Activated naive CD8-positive, alpha-beta T cell treated with anti-CD3 and anti-CD28 coated beads, Interleukin-2, amount 50 U/mL, for 16 hours (primary cell): ENCODE measurements at regions not wholly inside any gene's neighbourhood (a gene's known extent, or its start where the extent isn't known, plus 50 kb on each side); places are given as distances from the start of the nearest gene placed in this dataset.
"Not testable (repeated sequence)": the region's sequence is repeated elsewhere in the genome, so short reads cannot be mapped to it uniquely, and the experiment has no call there.

Experiments used
- DNase-seq: peaks from one replicate; pipeline ENCODE4 v3.0.0-alpha.2; 2020; ENCODE audit warnings: low read depth, low spot score

- DNase-seq = no peak
These were observed 163.0 kb upstream of the KRR1 start for GRCh38 chr12:75674393-75674792.

DNA sequence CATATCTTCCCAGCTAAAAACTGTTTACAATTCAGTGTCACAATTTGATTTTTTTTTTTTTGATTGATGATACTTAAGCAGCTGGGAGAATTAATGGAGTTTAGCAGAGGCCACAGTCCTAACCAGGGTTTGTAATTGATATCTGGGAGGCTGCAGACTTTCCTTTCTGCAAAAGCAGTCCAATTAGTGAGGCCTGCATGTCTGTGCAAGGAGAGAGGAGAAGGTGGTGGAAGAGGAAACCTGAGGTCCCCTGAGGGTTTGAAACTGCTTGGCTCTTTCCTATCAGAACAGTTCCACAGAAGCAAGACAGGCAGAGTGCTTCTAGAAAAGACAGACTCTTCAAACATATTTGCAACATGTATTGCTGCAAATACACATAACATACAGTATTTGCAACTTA is 160.8 kb upstream of the KRR1 start:
- DNase-seq = no peak

- DNase-seq = no peak
These were observed 158.8 kb upstream of the KRR1 start for GRCh38 chr12:75670216-75670615.

- DNase-seq = no peak
These were observed 155.5 kb upstream of the KRR1 start for GRCh38 chr12:75666939-75667334.

- DNase-seq = no peak
These were observed 154.9 kb upstream of the KRR1 start for GRCh38 chr12:75666126-75666938.

DNA sequence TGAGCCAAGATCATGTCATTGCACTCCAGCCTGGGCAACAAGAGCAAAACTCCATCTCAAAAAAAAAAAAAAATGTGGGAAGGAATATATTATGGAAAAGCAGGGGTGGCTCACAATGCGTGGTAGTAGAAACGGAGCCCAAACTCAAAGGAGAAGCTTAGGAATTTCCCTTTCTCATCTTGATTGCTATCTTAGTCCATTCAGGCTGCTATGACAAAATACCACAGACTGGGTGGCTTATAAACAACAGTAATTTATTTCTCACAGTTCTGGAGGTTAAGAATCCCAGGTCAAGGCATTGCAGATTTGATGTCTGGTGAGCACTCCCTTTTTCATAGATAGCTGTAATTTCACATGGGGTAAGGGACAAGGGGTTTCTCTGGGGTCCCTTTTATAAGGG is 153.8 kb upstream of the KRR1 start:
- no peak for DNase-seq

- no peak for DNase-seq
These were observed 151.2 kb upstream of the KRR1 start for GRCh38 chr12:75662511-75663159.

DNA sequence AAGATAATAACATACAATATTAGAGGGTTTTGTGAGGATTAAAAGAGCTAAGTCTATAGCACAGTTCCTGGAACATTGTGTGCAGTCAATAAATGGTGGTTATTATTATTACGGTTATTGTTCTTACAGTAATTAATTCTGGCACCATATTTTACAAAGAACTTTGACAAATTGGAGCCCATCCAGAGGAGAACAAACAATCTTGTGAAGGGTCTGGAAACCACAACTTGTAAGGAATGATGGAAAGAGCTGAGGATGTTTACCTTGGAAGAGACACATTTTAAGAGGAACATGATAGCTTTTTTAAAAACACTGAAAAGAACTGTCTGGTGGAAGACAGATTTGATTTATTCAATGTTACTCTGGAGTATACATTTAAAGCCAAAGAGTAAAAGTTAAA is 150.5 kb upstream of the KRR1 start:
- DNase-seq = no peak

DNA sequence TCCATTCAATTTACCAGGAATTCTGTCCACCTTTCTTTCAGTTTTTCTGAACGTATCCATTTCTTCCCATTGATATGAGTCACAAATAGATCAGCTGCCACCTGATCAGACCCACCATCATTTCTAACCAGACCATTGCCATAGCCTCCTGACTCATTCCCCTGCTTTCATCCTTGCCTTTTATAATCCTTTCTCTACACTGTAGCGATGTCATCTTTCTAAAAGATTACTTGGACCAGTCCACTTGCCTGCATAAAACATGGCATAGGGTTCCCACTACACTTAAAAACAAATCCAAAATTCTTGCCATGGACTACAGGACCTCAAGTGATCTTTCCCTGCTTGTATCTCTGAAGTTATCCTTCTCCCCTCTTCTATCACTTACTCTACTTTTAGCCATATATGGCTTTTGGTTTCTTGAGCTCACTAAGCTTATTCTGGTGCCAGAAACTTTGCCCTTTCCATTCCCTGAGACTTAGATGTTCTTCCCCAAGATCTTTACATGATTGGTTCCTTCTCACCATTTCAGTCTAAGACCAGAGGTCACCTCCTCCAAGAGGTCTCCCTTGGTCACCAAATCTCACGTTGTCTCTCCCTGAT is 149.5 kb upstream of the KRR1 start:
- DNase-seq = no peak

DNA sequence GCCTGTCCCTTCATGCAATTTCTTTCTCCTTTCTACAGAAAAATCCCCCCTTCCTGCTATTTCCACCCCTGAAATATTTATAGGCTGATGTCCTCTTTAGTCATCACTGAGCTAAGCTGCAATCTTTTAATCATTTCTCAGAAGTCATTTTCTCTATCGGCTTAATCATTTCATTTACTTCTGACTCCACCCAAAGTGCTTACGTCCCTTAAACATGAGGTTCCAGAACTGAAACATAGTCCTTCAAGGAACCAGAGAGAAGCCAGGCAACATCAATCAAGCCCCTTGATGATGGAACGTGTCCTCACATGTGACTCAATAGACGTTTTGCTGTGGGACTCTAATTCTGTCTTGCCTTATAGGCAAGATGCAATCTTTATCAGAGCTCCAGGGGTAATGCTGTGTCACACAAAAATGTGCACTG is 148.7 kb upstream of the KRR1 start:
- no peak for DNase-seq

- no peak for DNase-seq
These were observed 147.8 kb upstream of the KRR1 start for GRCh38 chr12:75658901-75659823.

GRCh38 chr12:75658286-75658685 is 146.9 kb upstream of the KRR1 start:
- no peak for DNase-seq

DNA sequence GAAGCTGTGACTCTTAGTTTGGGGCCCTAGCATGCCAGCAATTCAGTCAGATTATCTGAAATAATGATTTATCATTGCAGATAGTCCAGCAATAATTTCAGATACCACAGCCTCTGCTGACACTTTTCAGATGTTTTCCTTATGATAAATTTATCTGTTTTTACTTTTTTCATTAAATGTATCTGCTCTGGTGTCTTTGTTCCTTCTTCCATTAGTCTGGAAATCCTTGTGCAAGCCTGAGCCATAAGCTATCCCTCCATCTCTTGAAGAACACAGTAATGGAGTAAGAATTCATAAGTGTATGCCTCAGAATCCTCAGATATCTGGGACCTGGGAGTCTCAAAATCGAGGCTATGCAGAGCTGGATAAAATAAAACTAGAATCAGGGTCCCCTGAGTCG is 146.4 kb upstream of the KRR1 start:
- DNase-seq = no peak

DNA sequence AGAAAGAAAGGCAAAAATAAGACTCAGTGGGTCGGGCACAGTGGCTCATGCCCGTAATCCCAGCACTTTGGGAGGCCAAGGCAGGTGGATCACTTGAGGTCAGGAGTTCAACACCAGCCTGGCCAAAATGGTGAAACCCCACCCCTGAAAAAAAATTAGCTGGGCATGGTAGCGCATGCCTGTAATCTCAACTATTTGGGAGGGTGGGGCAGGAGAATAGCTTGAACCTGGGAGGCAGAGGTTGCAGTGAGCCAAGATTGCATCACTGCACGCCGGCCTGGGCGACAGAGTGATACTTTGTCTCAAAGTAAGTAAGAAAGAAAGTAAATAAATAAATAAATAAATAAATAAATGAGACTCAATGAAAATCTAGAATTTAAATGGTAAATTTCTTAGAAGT is 145.9 kb upstream of the KRR1 start:
- DNase-seq = not testable (repeated sequence)

GRCh38 chr12:75656648-75657047 is 145.2 kb upstream of the KRR1 start:
- no peak for DNase-seq

- no peak for DNase-seq
These were observed 144.8 kb upstream of the KRR1 start for GRCh38 chr12:75656210-75656609.

- no peak for DNase-seq
These were observed 144.0 kb upstream of the KRR1 start for GRCh38 chr12:75655315-75655806.

DNA sequence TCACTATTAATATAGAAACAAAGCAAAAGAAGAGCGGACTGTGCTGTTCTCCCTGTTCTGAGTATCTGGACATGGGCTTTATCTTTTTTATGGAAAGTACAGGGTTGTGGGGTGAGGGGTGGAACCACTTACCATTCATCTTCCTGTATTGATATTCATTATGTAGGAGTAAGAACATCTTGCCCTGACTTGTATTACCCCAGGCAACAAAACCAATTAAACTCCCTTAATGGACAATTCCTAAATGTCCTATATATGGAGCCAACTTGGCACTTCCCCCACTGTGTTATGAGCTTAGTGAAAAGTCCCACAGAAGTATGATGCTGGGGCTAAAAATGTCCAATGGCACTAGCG is 139.9 kb upstream of the KRR1 start:
- DNase-seq = no peak

DNA sequence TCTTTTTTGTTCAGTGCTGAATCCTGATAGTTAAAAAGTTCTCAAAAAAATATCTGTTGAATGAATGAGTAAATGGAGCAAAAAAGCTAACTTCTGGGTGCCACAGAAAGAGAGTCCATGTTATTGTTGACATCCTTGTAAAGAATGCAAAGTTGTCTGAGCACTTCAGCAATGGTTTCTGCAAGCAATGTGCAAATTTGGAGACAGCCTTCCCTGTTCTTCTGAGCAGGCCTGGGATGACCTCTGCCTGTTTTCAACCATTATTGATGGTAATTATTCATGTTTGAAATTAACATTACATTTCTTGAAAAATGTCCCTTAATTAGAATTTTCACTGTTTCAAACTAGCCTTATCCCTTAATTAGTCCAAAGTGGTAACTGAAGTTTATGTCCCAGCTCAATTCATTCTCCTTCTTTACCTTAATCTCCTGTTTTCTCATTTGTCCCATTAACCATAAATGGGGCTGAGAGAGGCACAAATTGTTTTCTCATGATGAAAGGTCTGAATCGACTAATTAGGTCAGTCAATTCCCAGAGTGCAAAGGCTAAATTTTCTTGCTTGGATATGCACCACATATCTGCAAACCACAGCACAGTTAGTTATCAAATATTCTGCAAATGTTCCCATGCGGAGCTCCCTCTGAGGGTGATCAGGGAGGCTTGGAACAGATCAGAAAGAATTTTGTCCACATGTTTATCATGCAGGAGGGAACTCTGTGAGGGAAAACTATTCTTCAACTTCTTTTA is 139.4 kb upstream of the KRR1 start:
- DNase-seq = no peak

DNA sequence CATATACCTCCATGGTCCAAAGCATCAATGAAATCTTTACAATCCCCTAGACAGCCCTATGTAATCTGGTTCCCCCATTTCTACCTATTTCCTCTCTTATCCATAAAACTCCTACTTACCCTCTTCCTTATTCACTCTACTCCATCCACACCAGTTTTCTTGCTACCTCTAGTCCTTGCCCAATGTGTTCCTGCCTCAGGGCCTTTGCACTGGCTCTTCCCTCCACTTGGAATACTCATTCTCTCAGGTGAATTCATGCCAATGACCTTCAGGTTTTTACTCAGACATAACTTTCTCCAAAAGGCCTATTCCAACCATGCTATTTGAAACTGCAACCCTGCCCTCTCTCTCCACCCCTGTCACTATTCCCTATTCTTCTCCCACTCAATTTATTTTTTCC is 138.7 kb upstream of the KRR1 start:
- DNase-seq = no peak

DNA sequence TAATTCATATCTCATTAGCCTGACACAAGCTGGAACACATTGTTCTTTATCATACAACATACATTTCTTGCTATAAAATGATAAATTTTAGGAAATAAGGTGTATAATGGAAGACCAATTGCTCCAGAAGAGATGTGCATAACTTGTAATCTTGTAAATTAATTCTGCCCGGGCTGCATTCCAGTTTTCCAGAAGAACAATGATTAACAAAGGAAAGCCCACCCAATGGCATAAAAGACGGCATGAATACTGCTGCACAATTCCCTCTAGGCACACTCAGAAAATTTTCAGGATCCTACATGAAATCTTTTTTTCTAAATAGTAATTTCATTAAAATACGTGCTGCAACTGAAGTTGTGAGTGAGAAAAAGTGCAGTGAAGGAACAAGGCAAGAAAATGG is 137.4 kb upstream of the KRR1 start:
- no peak for DNase-seq
